ENCODE measurements at regions not wholly inside any gene's neighbourhood (a gene's known extent, or its start where the extent isn't known, plus 50 kb on each side); places are given as distances from the start of the nearest gene placed in this dataset.
A peak's percentile ranks its signal among the peaks of the same experiment; 100 is the strongest.

GRCh38 chrY:8202837-8203236, 1134.4 kb upstream of the TSPY4 start:
- DNase-seq (ENCODE audit: low read depth) = no peak

DNA sequence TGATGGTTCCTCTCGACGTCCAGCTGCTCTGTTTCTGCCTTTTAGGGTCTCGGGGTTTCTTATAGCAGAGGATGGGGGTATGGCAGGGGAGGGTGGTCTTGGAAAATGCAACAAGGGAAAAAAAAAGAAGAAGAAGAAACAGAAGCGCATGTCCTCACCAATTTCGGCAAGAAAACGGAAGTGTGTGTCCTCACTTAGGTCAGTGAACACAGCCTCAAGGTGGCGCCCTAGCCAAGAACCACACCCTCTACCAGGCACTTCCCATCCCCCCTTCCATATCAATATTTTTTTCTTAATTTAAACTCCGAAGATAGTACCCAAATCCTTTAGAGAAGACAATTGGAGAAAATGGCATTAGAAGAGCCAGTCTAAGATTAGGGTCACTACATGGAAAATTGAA, 1096.1 kb upstream of the TSPY4 start:
- DNase-seq (ENCODE audit: low read depth) = no peak

DNA sequence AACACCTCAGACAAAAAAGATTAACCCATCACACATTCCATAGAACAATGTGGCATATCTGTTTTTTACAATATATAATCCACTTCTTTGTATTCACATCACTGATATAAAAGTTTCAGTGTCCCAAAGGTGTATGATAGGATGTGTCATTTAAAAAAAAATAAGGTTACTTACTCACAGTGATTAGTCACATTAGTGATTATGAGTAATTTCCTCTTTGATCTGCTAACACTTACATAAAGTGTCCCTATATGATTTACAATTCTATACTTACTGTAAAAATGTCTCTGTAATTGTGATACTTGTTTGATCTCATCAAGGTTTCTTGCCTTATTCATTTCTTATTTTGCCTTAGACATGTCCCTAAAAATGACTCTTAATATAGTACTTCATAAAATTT, 1063.5 kb upstream of the TSPY4 start:
- no peak for DNase-seq (ENCODE audit: low read depth)

DNA sequence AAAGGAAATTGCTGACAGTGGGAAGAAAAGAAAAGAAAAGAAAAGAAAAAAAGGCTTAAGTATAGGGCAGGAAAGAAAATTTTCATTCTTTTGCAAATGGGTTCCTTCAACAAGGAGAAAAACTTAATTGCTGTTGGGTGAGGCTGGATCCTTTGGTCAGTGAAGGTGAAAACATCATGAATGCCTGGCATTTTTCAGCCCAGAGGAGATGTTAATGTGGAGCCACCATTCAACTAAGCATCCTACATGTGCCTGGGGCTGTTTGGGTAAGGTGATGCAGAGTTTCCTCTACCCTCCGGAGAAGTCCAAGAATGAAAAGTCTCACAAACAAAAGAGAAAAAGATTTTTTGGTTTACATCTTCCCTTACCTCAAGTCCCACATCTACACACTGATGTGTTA, 1032.2 kb upstream of the TSPY4 start:
- DNase-seq (ENCODE audit: low read depth) = no peak

GRCh38 chrY:8324113-8324512, 1013.2 kb upstream of the TSPY4 start:
- no peak for DNase-seq (ENCODE audit: low read depth)

DNA sequence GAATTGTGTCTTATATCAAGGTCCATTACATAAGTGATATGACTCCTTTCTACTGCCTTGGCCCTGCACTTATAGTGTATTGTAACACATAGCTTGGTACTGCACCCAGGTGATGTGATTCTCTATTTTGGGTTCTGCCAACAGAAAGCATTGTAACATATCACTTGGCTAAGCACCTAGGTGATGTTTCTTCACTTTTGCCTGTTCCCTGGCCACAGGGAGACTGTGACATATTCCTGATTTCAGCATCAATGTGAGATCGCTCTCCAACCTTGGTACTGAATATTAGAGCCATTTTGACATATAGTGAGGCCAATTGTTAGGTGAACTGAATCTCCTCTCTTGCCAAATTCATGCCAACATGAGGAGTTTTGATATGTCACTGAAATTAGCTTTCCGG, 1010.3 kb upstream of the TSPY4 start:
- DNase-seq (ENCODE audit: low read depth) = no peak

DNA sequence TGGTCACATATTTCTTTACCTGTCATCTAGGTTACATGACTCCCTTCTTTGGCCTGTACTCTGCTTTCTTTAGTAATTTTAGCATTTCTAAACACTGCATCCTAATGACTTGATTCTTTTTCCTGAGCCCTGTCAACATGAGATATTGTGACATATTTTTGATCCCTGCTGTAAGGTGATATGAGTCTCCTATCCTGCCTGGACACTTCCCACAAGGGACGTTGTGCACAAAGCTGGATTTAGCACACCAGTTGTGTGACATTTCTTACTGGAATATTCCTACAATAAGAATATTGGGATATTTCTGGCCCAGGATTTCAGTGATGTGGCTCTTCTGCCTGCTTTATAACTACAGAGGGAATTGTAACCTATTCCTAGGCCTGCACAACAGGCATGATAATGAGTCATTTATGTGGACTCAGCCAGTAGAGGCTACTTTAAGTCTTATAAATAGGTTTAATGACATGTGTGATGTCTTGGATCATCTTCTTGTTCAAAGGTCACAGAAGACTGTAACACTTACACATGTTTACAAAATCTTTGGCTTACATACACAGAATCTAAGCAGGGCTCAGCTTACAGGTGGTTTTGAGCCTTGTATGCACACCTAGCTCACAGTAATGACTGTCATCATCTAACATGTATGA, 1009.4 kb upstream of the TSPY4 start:
- no peak for DNase-seq (ENCODE audit: low read depth)

DNA sequence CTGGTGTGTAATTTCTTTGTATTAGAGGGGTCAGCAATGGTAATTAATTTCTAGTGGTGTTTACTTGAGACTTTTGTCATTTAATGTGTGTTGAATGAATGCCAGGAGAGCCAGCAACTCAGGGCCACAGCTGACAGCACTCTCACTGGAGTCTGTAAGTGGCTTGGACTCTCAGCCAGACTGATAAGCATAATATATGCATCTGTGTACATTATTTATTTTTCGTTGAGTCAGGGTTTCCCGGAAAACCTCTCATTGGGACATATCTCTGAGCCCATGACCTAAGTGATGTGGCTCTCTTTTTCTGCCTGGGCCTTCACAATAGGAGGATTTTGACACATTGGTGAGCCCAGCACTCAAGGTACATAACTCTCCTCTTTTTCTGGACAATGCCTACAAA, 1007.8 kb upstream of the TSPY4 start:
- DNase-seq (ENCODE audit: low read depth) = no peak

DNA sequence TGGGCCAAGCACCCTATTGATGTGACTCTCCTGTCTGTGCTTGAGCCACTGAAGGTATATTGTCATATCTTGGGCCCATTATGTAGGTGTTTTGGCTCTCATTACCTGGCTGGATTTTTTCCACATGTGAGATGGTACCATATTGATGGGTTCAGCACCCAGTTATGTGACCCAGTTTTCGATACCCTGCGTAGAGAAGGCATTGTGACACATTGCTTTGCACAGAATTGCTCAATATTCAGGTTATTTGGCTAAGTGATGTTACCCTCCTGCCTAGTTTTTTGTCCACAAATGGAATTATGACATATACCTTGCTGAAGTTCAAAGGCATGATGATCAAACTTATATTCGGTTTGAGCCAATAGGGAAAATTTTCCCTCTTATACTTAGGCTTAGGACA, 1007.3 kb upstream of the TSPY4 start:
- no peak for DNase-seq (ENCODE audit: low read depth)

DNA sequence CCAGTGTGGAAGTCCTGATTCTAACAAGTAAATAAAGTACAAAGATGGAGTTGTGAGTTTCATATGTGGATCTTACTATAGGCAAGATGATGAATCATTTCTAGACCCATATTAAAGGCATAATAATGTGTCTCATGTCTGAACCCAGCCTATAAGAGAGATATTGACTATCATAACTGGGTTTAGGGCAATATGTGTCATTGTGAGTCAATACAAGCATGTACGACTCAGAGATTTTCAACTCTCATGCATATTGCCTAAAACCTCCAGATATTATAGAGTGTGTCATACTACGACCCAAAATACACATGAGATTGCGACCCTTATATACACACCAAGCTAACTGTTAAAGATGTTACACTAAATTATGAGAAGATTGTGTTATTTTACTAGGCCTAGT, 1003.9 kb upstream of the TSPY4 start:
- no peak for DNase-seq (ENCODE audit: low read depth)

DNA sequence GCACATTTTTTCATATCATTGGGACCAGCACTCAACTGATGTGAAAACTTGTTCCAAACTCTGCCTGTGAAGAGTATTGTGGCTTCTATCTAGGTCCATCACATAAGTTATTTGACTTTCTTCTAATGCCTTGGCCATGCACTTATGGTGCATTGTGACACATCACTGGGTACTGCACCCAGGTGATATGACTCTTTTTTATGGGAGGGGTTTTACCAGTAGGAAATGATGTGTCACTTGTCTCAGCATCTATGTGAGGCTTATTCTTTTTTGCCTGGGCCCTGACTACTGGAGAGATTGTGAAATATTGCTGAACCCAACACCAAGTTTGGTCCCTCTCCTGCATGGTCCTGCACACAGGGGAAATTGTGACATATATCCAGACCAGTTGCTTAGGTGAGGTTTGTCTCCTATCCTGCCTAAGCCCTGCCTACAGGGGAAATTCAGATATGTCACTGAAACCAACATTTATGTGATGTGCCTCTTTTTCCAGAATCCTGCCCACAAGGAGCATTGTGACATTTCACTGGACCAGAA, 1001.9 kb upstream of the TSPY4 start:
- peak; percentile 1 for DNase-seq (ENCODE audit: low read depth)

GRCh38 chrY:8336112-8336774, 1001.0 kb upstream of the TSPY4 start:
- no peak for DNase-seq (ENCODE audit: low read depth)

- no peak for DNase-seq (ENCODE audit: low read depth)
Measured at GRCh38 chrY:8341000-8341399, 996.3 kb upstream of the TSPY4 start.

DNA sequence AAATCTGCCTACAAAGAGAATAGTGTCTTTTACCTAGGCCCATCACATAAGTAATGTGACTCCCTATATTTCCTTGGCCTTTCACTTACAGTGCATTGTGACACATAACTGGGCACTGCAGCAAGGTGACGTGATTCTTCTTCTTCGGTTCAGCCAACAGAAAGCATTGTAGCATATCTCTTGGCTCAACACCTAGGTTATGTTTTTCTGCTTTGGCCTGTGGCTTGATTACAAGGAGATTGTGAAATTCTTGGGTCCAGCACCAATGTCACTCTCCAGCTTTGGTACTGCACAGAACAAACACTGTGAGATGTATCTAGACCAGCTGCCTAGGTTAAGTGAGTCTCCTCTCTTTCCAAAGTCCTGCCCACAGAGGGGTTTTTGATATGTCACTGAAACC, 995.1 kb upstream of the TSPY4 start:
- no peak for DNase-seq (ENCODE audit: low read depth)

DNA sequence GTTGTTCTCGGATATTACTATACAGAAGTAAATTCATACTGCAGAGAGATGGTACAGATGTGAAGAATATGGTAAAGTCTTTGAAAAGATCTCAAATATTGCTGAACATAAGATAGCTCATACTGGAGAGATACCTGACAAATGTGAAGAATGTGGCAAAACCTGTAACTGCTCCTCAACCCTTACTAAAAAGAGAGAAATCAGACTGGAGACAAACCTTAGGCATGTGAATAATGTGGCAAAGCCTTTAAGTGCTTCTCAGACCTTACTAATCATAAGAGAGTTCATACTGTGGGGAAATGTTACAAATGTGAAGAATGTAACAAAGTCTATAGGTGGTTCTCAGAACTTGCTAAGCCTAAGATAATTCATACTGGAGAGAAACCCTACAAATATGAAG, 986.0 kb upstream of the TSPY4 start:
- no peak for DNase-seq (ENCODE audit: low read depth)

DNA sequence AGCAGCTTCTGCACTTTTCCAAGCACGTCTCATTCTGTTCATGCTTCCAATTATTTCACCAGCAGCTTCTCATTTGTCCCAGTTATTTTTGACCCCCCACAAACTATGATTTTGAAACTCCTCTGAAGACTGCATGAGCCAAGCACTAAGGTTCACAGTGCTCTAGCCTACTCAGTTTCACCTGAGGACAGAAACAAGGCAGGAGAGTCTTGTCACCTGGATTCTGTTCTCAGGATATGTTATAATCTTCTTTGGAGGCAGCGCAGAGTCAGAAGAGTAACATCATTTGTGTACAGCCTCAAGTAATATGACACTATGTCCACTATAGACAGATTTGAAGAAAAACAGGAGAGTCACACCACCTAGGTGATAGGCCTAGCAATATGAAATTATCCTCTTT, 985.1 kb upstream of the TSPY4 start:
- DNase-seq (ENCODE audit: low read depth) = no peak

DNA sequence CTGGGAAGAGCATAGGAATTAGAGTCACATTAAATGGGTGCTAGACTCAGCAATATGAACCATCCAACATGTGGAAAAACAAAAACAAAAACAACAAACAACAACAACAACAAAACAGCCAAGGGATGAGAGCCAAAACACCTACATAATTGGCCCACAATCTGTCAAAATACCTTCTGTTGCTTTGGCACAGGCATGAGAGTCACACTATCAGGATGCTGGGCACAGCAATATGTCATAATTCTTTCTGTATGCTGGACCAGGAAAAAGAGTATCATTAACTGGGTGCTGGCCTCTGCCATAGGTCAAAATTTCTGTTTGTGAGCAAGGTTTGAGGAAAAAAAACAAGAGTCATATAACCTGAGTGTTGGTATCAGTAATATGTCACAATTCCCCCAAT, 979.1 kb upstream of the TSPY4 start:
- DNase-seq (ENCODE audit: low read depth) = no peak

DNA sequence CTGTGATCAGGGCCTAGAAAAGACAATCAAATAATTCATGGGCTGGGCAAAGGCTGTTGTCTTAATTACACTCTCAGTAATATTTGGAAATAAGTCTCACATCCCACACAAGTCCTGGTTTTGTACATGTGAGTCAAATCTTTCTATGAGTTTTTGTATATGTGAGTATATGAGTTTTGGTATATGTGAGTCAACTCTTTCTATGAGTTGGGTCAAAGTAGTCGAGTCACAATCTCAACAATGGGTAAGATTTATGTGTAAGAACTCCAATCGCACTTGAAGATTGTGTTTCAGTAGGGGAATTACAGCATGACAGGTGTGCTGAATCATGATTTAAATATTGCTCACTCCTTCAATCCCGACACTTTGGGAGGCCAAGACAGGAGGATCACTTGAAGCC, 975.5 kb upstream of the TSPY4 start:
- no peak for DNase-seq (ENCODE audit: low read depth)

GRCh38 chrY:8377491-8377890, 959.8 kb upstream of the TSPY4 start:
- DNase-seq (ENCODE audit: low read depth) = no peak

- no peak for DNase-seq (ENCODE audit: low read depth)
Measured at GRCh38 chrY:8379800-8380199, 957.5 kb upstream of the TSPY4 start.

DNA sequence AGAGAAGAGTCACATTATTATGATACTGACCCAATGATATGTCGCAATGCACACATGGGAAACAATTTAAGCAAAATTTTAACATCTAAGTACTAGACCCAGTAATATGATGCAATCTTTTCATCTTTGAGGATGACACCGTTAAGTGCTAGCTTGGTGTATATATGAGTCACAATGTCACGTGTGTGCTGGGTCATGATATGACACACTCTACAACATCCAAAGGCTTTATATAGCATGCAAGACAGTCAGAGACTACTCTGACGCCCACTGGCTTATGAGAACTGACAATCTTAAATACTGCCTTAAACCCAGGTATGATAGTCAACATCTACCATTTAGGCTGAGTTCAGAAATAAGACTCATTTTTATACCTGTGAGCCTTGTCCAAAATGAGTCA, 955.8 kb upstream of the TSPY4 start:
- DNase-seq (ENCODE audit: low read depth) = no peak

DNA sequence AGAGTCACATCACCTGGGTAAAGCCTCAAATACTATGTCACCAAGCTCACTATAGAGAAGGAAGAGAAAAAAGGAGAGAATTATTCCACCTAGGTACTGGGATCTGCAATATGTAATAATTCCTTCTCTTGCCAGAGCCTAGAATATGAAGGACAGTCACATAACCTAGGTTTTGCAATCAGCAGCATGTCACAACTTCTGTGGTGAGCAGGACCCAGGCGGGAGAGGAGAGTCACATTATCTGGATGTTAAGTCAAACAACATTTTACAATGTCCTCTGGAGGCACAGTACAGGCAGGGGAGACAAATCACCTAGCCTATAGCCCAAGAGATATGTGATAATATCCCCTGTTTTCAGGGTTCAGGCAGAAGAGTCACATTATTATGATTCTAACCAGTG, 951.2 kb upstream of the TSPY4 start:
- no peak for DNase-seq (ENCODE audit: low read depth)

DNA sequence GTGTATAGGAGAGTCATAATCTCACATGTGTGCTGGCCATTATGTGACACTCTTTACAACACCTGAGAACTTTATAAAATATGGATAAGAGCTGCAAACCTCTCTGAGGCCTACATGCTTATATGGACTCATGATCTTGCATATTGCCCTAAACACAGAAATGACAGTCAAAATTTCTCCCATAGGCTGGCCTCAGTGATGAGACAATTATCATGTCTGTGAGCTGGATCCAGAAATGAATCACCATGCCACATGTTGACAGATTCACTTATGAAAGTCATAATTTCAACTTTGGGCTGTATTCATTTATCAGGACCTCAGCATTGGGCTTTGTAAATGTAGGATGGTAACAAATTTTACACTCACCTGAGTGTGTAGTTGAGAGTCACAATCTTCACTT, 948.8 kb upstream of the TSPY4 start:
- DNase-seq (ENCODE audit: low read depth) = no peak

DNA sequence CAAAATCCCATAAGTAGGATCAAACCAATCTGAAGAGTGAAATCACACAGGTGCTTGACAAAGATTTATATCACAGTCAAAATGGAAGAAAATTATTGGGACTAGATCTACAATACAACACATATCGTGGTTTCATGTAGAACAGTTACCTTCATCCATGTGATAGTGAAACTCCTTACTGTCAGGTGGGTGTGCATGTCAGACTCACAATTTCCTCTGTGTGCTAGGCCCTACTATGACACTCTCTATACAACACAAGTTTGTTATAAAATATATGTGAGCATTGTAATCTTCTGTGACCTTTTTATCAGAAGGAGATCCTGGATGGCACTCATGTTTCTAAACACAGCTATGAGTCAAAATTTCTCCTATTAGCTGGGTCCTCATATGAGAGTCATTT, 947.0 kb upstream of the TSPY4 start:
- no peak for DNase-seq (ENCODE audit: low read depth)
